ENCODE measurements at regions not wholly inside any gene's neighbourhood (a gene's known extent, or its start where the extent isn't known, plus 50 kb on each side); places are given as distances from the start of the nearest gene placed in this dataset.

DNA sequence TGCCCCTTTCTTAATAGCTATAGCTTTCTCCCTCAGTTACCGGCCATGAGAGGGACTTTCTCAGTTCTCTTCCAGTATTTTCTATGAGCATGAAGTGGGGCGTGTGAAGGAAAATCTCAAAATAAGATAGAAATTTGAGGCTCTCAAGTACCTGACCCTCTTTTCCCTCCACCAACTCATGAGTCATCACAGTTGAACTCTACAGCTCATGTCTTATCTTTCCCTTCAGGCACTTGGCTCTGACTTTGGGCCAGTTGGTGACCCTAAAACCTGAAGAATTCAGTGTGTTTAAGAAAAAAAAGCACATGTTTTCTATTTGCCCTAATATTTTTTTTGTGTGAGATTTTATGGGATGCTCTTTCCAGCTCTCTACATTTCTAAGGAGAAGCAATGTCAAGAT lies 896.7 kb upstream of the ZEB2 start:
- H3K36me3 ChIP-seq, result no peaks in the 10 kb centered on the region
- DNase-seq, result no peak
- H3K9me3 ChIP-seq, result no peaks in the 10 kb centered on the region
- 93 to 99% methylated on average over 2 of the region's 2 CpGs for WGBS, 2 donors
- no peak overlapping the region for H3K4me3 ChIP-seq (replicated peaks in 1 of 3)
- intact Hi-C loops (cut with DNase I), result no loop called here
- TF ChIP-seq, protein P1, sequence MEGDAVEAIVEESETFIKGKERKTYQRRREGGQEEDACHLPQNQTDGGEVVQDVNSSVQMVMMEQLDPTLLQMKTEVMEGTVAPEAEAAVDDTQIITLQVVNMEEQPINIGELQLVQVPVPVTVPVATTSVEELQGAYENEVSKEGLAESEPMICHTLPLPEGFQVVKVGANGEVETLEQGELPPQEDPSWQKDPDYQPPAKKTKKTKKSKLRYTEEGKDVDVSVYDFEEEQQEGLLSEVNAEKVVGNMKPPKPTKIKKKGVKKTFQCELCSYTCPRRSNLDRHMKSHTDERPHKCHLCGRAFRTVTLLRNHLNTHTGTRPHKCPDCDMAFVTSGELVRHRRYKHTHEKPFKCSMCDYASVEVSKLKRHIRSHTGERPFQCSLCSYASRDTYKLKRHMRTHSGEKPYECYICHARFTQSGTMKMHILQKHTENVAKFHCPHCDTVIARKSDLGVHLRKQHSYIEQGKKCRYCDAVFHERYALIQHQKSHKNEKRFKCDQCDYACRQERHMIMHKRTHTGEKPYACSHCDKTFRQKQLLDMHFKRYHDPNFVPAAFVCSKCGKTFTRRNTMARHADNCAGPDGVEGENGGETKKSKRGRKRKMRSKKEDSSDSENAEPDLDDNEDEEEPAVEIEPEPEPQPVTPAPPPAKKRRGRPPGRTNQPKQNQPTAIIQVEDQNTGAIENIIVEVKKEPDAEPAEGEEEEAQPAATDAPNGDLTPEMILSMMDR (IDR thresholded peaks at IDR 0.05), result no peak
- TF ChIP-seq POLR2A (IDR thresholded peaks at IDR 0.05), result no peak
- no peaks in the 10 kb centered on the region for H3K4me1 ChIP-seq
- no peaks in the 10 kb centered on the region for H3K27me3 ChIP-seq
- no peak overlapping the region for H3K27ac ChIP-seq

DNA sequence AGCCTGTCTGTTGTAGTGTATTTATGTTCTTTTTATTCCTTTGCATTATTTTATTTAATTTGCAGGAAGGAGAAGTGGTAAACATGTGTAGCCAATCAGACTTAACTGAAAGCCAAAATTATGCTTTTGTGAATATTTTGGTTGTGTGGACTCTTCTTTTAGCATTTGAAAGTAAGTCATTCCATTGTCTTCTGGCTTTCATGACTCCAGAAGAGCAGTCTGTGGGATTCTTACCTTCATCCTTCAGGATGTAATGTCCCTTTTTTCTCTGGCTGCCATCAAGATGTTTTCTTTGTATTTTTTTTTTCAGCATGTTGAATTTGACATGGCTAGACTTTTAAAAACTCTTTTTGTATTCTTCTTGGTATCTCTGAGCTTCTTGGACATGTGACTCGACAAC lies 895.2 kb upstream of the ZEB2 start:
- 95 to 98% methylated on average over 1 of the region's 1 CpG for WGBS, 2 donors
- TF ChIP-seq, protein P1 (IDR thresholded peaks at IDR 0.05), result no peak
- no peak overlapping the region for H3K27ac ChIP-seq
- H3K9me3 ChIP-seq, result no peaks in the 10 kb centered on the region
- H3K4me3 ChIP-seq (replicated peaks in 1 of 3), result no peak overlapping the region
- H3K4me1 ChIP-seq, result no peaks in the 10 kb centered on the region
- no peaks in the 10 kb centered on the region for H3K27me3 ChIP-seq
- intact Hi-C loops (cut with DNase I), result no loop called here
- DNase-seq, result no peak
- H3K36me3 ChIP-seq, result no peaks in the 10 kb centered on the region

DNA sequence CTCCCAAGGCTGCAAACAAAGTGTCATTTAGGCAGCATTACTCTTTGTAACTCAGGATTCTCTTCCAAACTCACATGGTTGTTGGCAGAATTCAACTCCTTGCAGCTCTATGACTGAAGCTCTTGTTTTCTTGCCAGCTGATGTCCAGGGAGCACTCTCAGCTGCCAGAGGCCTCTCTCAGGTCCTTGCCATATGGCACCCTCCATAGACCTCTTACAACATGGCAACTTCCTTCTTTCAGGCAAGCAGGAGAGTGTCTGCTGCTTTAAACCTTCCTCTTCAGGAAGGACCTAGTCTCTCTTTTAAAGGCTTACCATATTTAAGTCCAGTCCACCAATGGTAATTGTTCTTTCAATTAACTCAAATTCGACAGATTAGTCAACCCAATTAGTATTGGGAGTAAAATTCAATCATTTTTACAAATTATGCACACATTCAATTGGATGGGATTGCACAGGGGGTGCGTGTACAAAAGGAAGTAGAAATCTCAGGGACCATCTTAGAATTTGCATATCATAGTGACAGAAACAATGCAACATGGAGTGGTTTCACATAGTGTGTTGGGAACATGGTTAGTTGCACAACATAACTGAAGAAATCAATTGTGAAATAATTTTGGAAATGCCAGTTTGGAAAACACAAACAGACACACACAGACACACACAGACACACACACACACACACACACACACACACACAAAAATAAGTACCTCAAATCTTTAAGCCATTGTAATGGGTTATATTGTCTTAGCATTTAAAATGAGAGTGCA lies 893.5 kb upstream of the ZEB2 start:
- Histone ChIP-seq H3K4me3 (replicated peaks in 1 of 3) (no peak overlapping the region), H3K27me3 (no peaks in the 10 kb centered on the region), H3K4me1 (no peaks in the 10 kb centered on the region), H3K27ac (no peak overlapping the region), H3K9me3 (no peaks in the 10 kb centered on the region), H3K36me3 (no peaks in the 10 kb centered on the region)
- TF ChIP-seq POLR2A (IDR thresholded peaks at IDR 0.05), result no peak
- TF ChIP-seq, protein P1 (IDR thresholded peaks at IDR 0.05), result no peak
- 80 to 86% methylated on average over 2 of the region's 2 CpGs for WGBS, 2 donors
- intact Hi-C loops (cut with DNase I), result no loop called here
- DNase-seq, result no peak

DNA sequence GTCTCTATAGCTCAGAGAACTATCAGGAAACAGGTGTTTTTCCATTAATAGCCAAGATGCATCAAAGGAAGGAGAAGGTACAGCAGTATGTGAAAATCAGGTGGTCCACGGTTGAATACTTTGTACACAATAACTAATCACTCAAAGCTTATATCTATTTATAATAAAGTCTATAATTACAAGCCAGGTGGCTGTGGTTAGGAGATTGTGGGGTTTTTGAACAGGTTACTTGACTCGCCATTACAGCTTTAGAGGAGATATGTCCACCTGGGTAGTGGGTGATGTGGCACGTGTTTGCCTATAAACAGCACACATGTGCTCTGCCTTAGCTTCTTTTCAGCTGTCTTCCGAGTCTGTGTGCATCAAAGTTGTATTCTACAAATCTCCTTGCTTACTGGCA lies 892.2 kb upstream of the ZEB2 start:
- TF ChIP-seq, protein P1 (IDR thresholded peaks at IDR 0.05), result no peak
- TF ChIP-seq POLR2A (IDR thresholded peaks at IDR 0.05), result no peak
- intact Hi-C loops (cut with DNase I), result no loop called here
- H3K36me3 ChIP-seq, result no peaks in the 10 kb centered on the region
- H3K9me3 ChIP-seq, result no peaks in the 10 kb centered on the region
- H3K4me3 ChIP-seq (replicated peaks in 1 of 3), result no peak overlapping the region
- 85 to 93% methylated on average over 4 of the region's 4 CpGs for WGBS, 2 donors
- no peaks in the 10 kb centered on the region for H3K4me1 ChIP-seq
- H3K27ac ChIP-seq, result no peak overlapping the region
- H3K27me3 ChIP-seq, result no peaks in the 10 kb centered on the region
- DNase-seq, result no peak

DNA sequence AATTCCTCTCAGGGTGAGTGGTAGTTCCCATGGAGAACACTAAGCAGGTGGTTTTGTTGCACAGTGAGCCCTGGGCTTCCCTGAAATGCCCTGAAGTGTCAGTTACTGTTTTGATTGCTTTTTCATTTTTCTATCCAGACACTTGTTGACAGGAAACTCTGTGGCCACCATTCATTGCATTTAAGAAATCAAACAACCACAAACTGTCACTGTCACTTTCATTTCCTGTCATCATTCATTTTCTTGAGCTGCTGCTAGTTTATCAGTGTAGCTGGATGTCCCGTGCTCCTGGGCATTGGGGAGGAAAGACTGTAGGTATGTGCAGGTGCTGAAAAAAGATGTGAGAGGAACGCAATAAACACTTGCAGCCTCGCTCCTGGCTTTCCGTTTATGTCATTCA lies 891.6 kb upstream of the ZEB2 start:
- intact Hi-C loops (cut with DNase I), result no loop called here
- H3K36me3 ChIP-seq, result no peaks in the 10 kb centered on the region
- H3K9me3 ChIP-seq, result no peaks in the 10 kb centered on the region
- TF ChIP-seq, protein P1 (IDR thresholded peaks at IDR 0.05), result no peak
- no peak for TF ChIP-seq POLR2A (IDR thresholded peaks at IDR 0.05)
- no peak overlapping the region for H3K27ac ChIP-seq
- no peaks in the 10 kb centered on the region for H3K4me1 ChIP-seq
- H3K4me3 ChIP-seq (replicated peaks in 1 of 3), result no peak overlapping the region
- no peak for DNase-seq
- 65 to 73% methylated on average over 4 of the region's 4 CpGs for WGBS, 2 donors
- no peaks in the 10 kb centered on the region for H3K27me3 ChIP-seq
